Posterior vena cava (tissue), 2 donors: ENCODE measurements at regions not wholly inside any gene's neighbourhood (a gene's known extent, or its start where the extent isn't known, plus 50 kb on each side); places are given as distances from the start of the nearest gene placed in this dataset.
"Not testable (repeated sequence)": the region's sequence is repeated elsewhere in the genome, so short reads cannot be mapped to it uniquely, and the experiment has no call there.

Experiments
- DNase-seq: peaks from one replicate; pipeline ENCODE4 v3.0.0-alpha.2; 2020; ENCODE audit warnings: low spot score
- intact Hi-C, 2 donors: fragments of 100-400 bp; cut with DNase I; formaldehyde crosslinking; loops; one replicate each; pipeline versions ENCODE4 v1.14.1 to v1.14.2; 2022 to 2023
- donor health status: DM: yes; HTN: yes; CAD: no.
- donor health status: DM: yes; HTN: yes; CAD: no.

GRCh38 chr4:145276050-145276449 lies 95.7 kb upstream of the OTUD4 start:
- intact Hi-C loops: no loop called here
- no peak for DNase-seq

GRCh38 chr4:145271194-145271593 lies 90.8 kb upstream of the OTUD4 start:
- DNase-seq: no peak
- intact Hi-C loops: no loop called here

- intact Hi-C loops: no loop called here
- DNase-seq: no peak
Observed at GRCh38 chr4:145266881-145267280, 86.5 kb upstream of the OTUD4 start.

GRCh38 chr4:145260091-145260490 lies 79.7 kb upstream of the OTUD4 start:
- no peak for DNase-seq
- intact Hi-C loops: no loop called here

GRCh38 chr4:145255311-145255710 lies 74.9 kb upstream of the OTUD4 start:
- intact Hi-C loops, DNase-seq: not testable (repeated sequence)

GRCh38 chr4:145252190-145252589 lies 71.8 kb upstream of the OTUD4 start:
- intact Hi-C loops: no loop called here
- DNase-seq: no peak

GRCh38 chr4:145251391-145251790 lies 71.0 kb upstream of the OTUD4 start:
- DNase-seq: no peak
- intact Hi-C loops: no loop called here

GRCh38 chr4:145248971-145249370 lies 68.6 kb upstream of the OTUD4 start:
- intact Hi-C loops: no loop called here
- DNase-seq: no peak

- intact Hi-C loops: no loop called here
- no peak for DNase-seq
Observed at GRCh38 chr4:145248502-145248901, 68.1 kb upstream of the OTUD4 start.

GRCh38 chr4:145234091-145234706 lies 53.8 kb upstream of the OTUD4 start:
- intact Hi-C loops: loop anchor here in 1 of 2 donors (5.0 kb wide), 2 partner anchors 323 to 373 kb away; no protein-coding TSS in a partner anchor

GRCh38 chr4:145231906-145232700 lies 51.7 kb upstream of the OTUD4 start:
- intact Hi-C loops: loop anchor here in 1 of 2 donors (5.0 kb wide), 2 partner anchors 325 to 375 kb away; no protein-coding TSS in a partner anchor
- no peak for DNase-seq

More at GRCh38 chr4:145234091-145234706, 53.8 kb upstream of the OTUD4 start:
- DNase-seq: no peak

- intact Hi-C loops: loop anchor here in 1 of 2 donors (5.0 kb wide), 2 partner anchors 327 to 377 kb away; no protein-coding TSS in a partner anchor
- no peak for DNase-seq
Observed at GRCh38 chr4:145230726-145231125, 50.3 kb upstream of the OTUD4 start.
